PC-3 (cell line): ENCODE measurements at regions not wholly inside any gene's neighbourhood (a gene's known extent, or its start where the extent isn't known, plus 50 kb on each side); places are given as distances from the start of the nearest gene placed in this dataset.

Experiments
- CTCF ChIP-seq: fragments of 300-600 bp; sonication (generic); conservative IDR thresholded peaks from 2 replicates; pipeline ENCODE4 v1.5.1; 2017; ENCODE audit warnings: antibody characterized with exemption, low read depth, mild to moderate bottlenecking, low read length
- EZH2 ChIP-seq: fragments of 300-600 bp; sonication (generic); IDR thresholded peaks from one replicate; pipeline ENCODE4 v1.6.1; 2017; ENCODE audit warnings: antibody characterized with exemption, mild to moderate bottlenecking, low read length; ENCODE audit not compliant: unreplicated experiment

GRCh38 chr2:152961351-152961750 lies 242.9 kb downstream of the ARL6IP6 start:
- TF ChIP-seq CTCF (no peak), EZH2 (no peak)
